Panc1 (cell line): ENCODE measurements at regions not wholly inside any gene's neighbourhood (a gene's known extent, or its start where the extent isn't known, plus 50 kb on each side); places are given as distances from the start of the nearest gene placed in this dataset.

Experiments used
- SIN3A ChIP-seq: IDR thresholded peaks from 2 replicates; pipeline ENCODE4 v1.6.1; 2012; ENCODE audit warnings: low read depth, mild to moderate bottlenecking, low read length, moderate library complexity, borderline replicate concordance; ENCODE audit not compliant: insufficient read depth
- TF ChIP-seq, protein P1 (sequence below): fragments of 450-650 bp; IDR thresholded peaks from 2 replicates; pipeline ENCODE4 v1.5.1; 2017; ENCODE audit warnings: mild to moderate bottlenecking

DNA sequence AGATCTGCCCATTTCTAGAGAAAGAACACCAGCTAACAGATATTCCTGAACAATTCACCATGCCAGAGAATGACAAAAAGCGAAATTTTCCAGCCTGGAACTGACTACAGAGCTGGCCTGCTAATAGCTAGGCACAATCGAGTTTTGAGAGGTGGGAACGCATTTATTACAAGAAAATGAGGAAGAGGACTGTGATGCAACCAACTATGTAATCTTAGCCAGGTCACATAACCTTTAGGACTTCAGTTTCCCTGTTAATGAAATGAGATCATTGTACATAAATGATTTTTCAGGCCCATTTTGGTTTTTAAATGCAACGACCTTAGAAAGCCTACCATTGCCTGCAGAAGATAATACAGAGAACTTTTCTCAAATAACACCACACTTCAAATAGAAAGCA is 72.1 kb upstream of the SETMAR start:
- TF ChIP-seq SIN3A: no peak
- TF ChIP-seq, protein P1, sequence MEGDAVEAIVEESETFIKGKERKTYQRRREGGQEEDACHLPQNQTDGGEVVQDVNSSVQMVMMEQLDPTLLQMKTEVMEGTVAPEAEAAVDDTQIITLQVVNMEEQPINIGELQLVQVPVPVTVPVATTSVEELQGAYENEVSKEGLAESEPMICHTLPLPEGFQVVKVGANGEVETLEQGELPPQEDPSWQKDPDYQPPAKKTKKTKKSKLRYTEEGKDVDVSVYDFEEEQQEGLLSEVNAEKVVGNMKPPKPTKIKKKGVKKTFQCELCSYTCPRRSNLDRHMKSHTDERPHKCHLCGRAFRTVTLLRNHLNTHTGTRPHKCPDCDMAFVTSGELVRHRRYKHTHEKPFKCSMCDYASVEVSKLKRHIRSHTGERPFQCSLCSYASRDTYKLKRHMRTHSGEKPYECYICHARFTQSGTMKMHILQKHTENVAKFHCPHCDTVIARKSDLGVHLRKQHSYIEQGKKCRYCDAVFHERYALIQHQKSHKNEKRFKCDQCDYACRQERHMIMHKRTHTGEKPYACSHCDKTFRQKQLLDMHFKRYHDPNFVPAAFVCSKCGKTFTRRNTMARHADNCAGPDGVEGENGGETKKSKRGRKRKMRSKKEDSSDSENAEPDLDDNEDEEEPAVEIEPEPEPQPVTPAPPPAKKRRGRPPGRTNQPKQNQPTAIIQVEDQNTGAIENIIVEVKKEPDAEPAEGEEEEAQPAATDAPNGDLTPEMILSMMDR: no peak
